C4-2B (cell line): ENCODE measurements at regions not wholly inside any gene's neighbourhood (a gene's known extent, or its start where the extent isn't known, plus 50 kb on each side); places are given as distances from the start of the nearest gene placed in this dataset.

ENCODE experiments used
- H3K27ac ChIP-seq: fragments of 450-650 bp; 2 replicates; pipeline ENCODE4 v1.5.1; 2017
- ZFX ChIP-seq: fragments of 450-650 bp; IDR thresholded peaks from 2 replicates; pipeline ENCODE4 v1.6.1; 2017
- TF ChIP-seq, protein P1 (sequence below): fragments of 450-650 bp; conservative IDR thresholded peaks from 2 replicates; pipeline ENCODE4 v1.5.1; 2017; ENCODE audit warnings: mild to moderate bottlenecking

GRCh38 chr5:174380311-174380710 lies 334.8 kb downstream of the NSG2 start:
- no peak for TF ChIP-seq ZFX
- TF ChIP-seq, protein P1, sequence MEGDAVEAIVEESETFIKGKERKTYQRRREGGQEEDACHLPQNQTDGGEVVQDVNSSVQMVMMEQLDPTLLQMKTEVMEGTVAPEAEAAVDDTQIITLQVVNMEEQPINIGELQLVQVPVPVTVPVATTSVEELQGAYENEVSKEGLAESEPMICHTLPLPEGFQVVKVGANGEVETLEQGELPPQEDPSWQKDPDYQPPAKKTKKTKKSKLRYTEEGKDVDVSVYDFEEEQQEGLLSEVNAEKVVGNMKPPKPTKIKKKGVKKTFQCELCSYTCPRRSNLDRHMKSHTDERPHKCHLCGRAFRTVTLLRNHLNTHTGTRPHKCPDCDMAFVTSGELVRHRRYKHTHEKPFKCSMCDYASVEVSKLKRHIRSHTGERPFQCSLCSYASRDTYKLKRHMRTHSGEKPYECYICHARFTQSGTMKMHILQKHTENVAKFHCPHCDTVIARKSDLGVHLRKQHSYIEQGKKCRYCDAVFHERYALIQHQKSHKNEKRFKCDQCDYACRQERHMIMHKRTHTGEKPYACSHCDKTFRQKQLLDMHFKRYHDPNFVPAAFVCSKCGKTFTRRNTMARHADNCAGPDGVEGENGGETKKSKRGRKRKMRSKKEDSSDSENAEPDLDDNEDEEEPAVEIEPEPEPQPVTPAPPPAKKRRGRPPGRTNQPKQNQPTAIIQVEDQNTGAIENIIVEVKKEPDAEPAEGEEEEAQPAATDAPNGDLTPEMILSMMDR, result no peak
- no peak overlapping the region for H3K27ac ChIP-seq

GRCh38 chr5:174381241-174381640 lies 335.7 kb downstream of the NSG2 start:
- no peak overlapping the region for H3K27ac ChIP-seq
- no peak for TF ChIP-seq ZFX
- TF ChIP-seq, protein P1, result no peak

GRCh38 chr5:174383210-174384167 lies 338.0 kb downstream of the NSG2 start:
- no peak overlapping the region for H3K27ac ChIP-seq
- no peak for TF ChIP-seq ZFX
- TF ChIP-seq, protein P1, result no peak

- no peak overlapping the region for H3K27ac ChIP-seq
- TF ChIP-seq ZFX, result no peak
Observed at GRCh38 chr5:174384509-174384947, 339.0 kb downstream of the NSG2 start.

- H3K27ac ChIP-seq, result no peak overlapping the region
- TF ChIP-seq, protein P1, result no peak
- TF ChIP-seq ZFX, result no peak
Observed at GRCh38 chr5:174386306-174386705, 338.1 kb upstream of the MSX2 start.

GRCh38 chr5:174386846-174387245 lies 337.5 kb upstream of the MSX2 start:
- TF ChIP-seq ZFX, result no peak
- TF ChIP-seq, protein P1, result no peak
- 0 out of 2 replicates have a peak overlapping the region, but pooled peaks have one; percentile 9 for H3K27ac ChIP-seq

DNA sequence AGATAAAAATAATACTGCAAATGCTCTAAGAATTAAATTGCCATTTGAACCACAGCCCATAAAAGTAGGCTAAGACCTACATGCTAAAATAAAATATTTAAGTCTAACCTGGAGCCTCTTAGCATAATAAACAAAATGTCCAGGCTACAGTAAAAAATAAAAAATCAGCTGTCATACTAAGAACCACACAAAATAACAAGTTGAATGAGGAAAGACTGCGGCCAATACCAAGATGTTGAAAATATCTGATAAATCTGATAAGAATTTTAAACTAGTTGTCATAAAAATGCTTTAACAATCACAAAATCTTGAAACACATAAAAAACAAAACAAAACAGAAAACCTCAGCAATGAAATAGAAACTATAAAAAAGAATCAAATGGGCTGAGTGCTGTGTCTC lies 336.9 kb upstream of the MSX2 start:
- no peak overlapping the region for H3K27ac ChIP-seq
- TF ChIP-seq, protein P1, result no peak
- no peak for TF ChIP-seq ZFX
